GM23338 (cell line): ENCODE measurements at regions not wholly inside any gene's neighbourhood (a gene's known extent, or its start where the extent isn't known, plus 50 kb on each side); places are given as distances from the start of the nearest gene placed in this dataset.

Experiments used
- ATAC-seq: fragments of 200-7000 bp; cut with Tn5 transposase; 3 replicates; pipeline ENCODE4 v1.9.1; 2020
- DNase-seq: peaks from one replicate; pipeline ENCODE4 v3.0.0-alpha.2; 2015; ENCODE audit warnings: low spot score
- H2AFZ ChIP-seq: fragments of 200-600 bp; sonication (generic); 2 replicates; pipeline ENCODE4 v1.8.0; 2016; ENCODE audit warnings: antibody characterized with exemption, mild to moderate bottlenecking, moderate library complexity
- H3F3A ChIP-seq: fragments of 200-600 bp; sonication (generic); replicated peaks from 2 replicates; pipeline ENCODE4 v1.8.0; 2017; ENCODE audit warnings: antibody characterized with exemption, mixed run types, low read depth
- H3K27ac ChIP-seq: fragments of 200-600 bp; sonication (generic); 2 replicates; pipeline ENCODE4 v1.6.1; 2016; ENCODE audit warnings: low read depth
- H3K27me3 ChIP-seq: fragments of 200-600 bp; sonication (generic); 2 replicates; pipeline ENCODE4 v1.8.0; 2016; ENCODE audit warnings: mild to moderate bottlenecking, mixed run types, moderate library complexity; ENCODE audit not compliant: insufficient read depth
- H3K36me3 ChIP-seq: fragments of 200-600 bp; sonication (generic); 2 replicates; pipeline ENCODE4 v1.8.0; 2016; ENCODE audit warnings: mild to moderate bottlenecking; ENCODE audit not compliant: insufficient read depth
- H3K4me1 ChIP-seq: fragments of 200-600 bp; sonication (generic); 2 replicates; pipeline ENCODE4 v1.8.0; 2016; ENCODE audit warnings: mild to moderate bottlenecking, moderate library complexity; ENCODE audit not compliant: insufficient read depth
- H3K4me2 ChIP-seq: fragments of 200-600 bp; sonication (generic); 2 replicates; pipeline ENCODE4 v1.7.1; 2017; ENCODE audit warnings: mixed run types
- H3K4me3 ChIP-seq: fragments of 200-600 bp; sonication (generic); 2 replicates; pipeline ENCODE4 v1.6.1; 2016; ENCODE audit warnings: mixed run types
- H3K79me2 ChIP-seq: fragments of 200-600 bp; sonication (generic); replicated peaks from 2 replicates; pipeline ENCODE4 v1.8.0; 2017; ENCODE audit warnings: mild to moderate bottlenecking; ENCODE audit not compliant: insufficient read depth
- H3K9me2 ChIP-seq: fragments of 200-600 bp; sonication (generic); 2 replicates; pipeline ENCODE4 v1.8.0; 2017; ENCODE audit not compliant: insufficient read depth
- H4K20me1 ChIP-seq: fragments of 200-600 bp; sonication (generic); replicated peaks from 2 replicates; pipeline ENCODE4 v1.8.0; 2017; ENCODE audit warnings: mild to moderate bottlenecking; ENCODE audit not compliant: insufficient read depth
- H3K27ac Mint-ChIP-seq: 2 replicates; pipeline ENCODE4 v1.8.0; 2020; ENCODE audit warnings: inconsistent platforms, mild to moderate bottlenecking, moderate library complexity, mixed read lengths
- H3K27me3 Mint-ChIP-seq: 3 replicates; pipeline ENCODE4 v1.8.0; 2022; ENCODE audit warnings: low read depth, mild to moderate bottlenecking, moderate library complexity, mixed read lengths, inconsistent platforms; ENCODE audit not compliant: insufficient read depth, poor library complexity
- H3K36me3 Mint-ChIP-seq: 3 replicates; pipeline ENCODE4 v1.8.0; 2021; ENCODE audit warnings: low read depth, mild to moderate bottlenecking, inconsistent platforms, moderate library complexity, mixed read lengths
- H3K4me1 Mint-ChIP-seq: 3 replicates; pipeline ENCODE4 v1.8.0; 2020; ENCODE audit warnings: mild to moderate bottlenecking, inconsistent platforms, mixed read lengths
- H3K4me3 Mint-ChIP-seq: 3 replicates; pipeline ENCODE4 v1.8.0; 2021; ENCODE audit warnings: moderate library complexity, mild to moderate bottlenecking, inconsistent platforms, mixed read lengths
- H3K9me3 Mint-ChIP-seq: 3 replicates; pipeline ENCODE4 v1.8.0; 2020; ENCODE audit warnings: moderate library complexity, mild to moderate bottlenecking, inconsistent platforms, mixed read lengths
- CREB1 ChIP-seq: fragments of 250-450 bp; sonication (Bioruptor Pico); IDR thresholded peaks from 2 replicates; pipeline ENCODE4 v1.5.0; 2020; ENCODE audit warnings: low read depth, mild to moderate bottlenecking, moderate library complexity
- EZH2 ChIP-seq: fragments of 200-600 bp; sonication (generic); IDR thresholded peaks from one replicate; pipeline ENCODE4 v1.8.0; 2017; ENCODE audit warnings: antibody characterized with exemption, mild to moderate bottlenecking, low read depth; ENCODE audit not compliant: unreplicated experiment
- EZH2phosphoT487 ChIP-seq: fragments of 200-600 bp; sonication (generic); IDR thresholded peaks from one replicate; pipeline ENCODE4 v1.8.1; 2018; ENCODE audit warnings: antibody characterized with exemption; ENCODE audit not compliant: unreplicated experiment
- JUNB ChIP-seq: IDR thresholded peaks from one replicate; pipeline ENCODE4 v1.6.1; 2016; ENCODE audit warnings: antibody characterized with exemption; ENCODE audit not compliant: unreplicated experiment
- NANOG ChIP-seq: IDR thresholded peaks from 2 replicates; pipeline ENCODE4 v1.6.1; 2016; ENCODE audit warnings: antibody characterized with exemption, borderline replicate concordance
- POLR2AphosphoS5 ChIP-seq: IDR thresholded peaks from 2 replicates; pipeline ENCODE4 v1.6.1; 2016; ENCODE audit warnings: antibody characterized with exemption, low read depth
- STAT1 ChIP-seq: IDR thresholded peaks from one replicate; pipeline ENCODE4 v1.6.1; 2016; ENCODE audit warnings: antibody characterized with exemption; ENCODE audit not compliant: unreplicated experiment
- ZNF114 ChIP-seq: fragments of 250-450 bp; sonication (Bioruptor Pico); IDR thresholded peaks from 2 replicates; pipeline ENCODE4 v1.5.0; 2020; ENCODE audit warnings: mild to moderate bottlenecking, moderate library complexity
- ZNF331 ChIP-seq: fragments of 250-450 bp; sonication (Bioruptor Pico); IDR thresholded peaks from 2 replicates; pipeline ENCODE4 v1.5.0; 2020; ENCODE audit warnings: low read depth, mild to moderate bottlenecking, moderate library complexity
- TF ChIP-seq, protein P1 (sequence below): IDR thresholded peaks from one replicate; pipeline ENCODE4 v1.6.1; 2018; ENCODE audit warnings: antibody characterized with exemption; ENCODE audit not compliant: unreplicated experiment
- TF ChIP-seq, protein P2 (sequence below), 2 experiments: fragments of 200-600 bp in 1 of 2; sonication (generic) in 1 of 2; conservative IDR thresholded peaks; 2 replicates each; pipeline versions ENCODE4 v1.5.1 to v1.6.1; 2016 to 2017; ENCODE audit warnings: antibody characterized with exemption in 2 of 2, low read depth in 2 of 2, mild to moderate bottlenecking in 2 of 2, moderate library complexity in 1 of 2
- TF ChIP-seq, protein P3 (sequence below): fragments of 250-450 bp; sonication (Bioruptor Pico); IDR thresholded peaks from 2 replicates; pipeline ENCODE4 v1.5.0; 2020; ENCODE audit warnings: mild to moderate bottlenecking, moderate library complexity
- TF ChIP-seq, protein P4 (sequence below): IDR thresholded peaks from 2 replicates; pipeline ENCODE4 v1.6.1; 2016; ENCODE audit warnings: antibody characterized with exemption

DNA sequence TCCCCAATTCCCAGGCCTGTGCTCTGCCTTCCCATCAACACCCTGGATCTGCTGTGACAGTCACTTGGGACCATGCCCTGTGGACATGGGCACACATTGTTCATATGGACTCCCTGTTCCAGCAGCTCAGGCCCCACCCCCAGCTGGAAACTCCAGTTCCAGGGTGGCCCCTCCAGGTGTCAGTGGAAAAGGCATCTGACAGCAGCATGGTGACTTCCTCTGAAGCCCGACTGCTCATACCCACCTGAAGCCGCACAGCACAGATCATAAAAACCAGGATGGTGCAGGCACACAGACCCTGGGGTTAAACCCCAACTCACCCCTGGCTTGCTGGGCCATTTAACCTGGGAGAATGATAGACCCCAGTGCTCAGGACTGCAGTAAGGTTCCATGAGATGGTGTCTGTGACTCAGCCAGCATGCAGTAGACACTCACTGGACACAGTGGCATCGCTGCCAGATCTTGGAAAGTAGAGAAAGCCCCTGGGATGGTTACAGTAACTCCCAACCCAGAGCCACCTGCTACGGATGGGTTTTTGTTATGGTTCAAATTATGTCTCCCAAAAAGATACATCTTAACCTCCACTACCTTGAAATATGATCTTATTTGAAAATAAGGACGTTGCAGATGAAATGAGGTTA, 72.6 kb upstream of the NANOS1 start:
- H3K9me2 ChIP-seq = no peaks in the 10 kb centered on the region
- no peaks in the 10 kb centered on the region for H3K36me3 ChIP-seq
- peaks cover 8% of the 10 kb centered on the region for H3K4me1 Mint-ChIP-seq
- no peaks in the 10 kb centered on the region for H4K20me1 ChIP-seq
- no peaks in the 10 kb centered on the region for H3K27me3 ChIP-seq
- no peak for ATAC-seq
- H3K4me3 Mint-ChIP-seq = no peak overlapping the region
- H2AFZ ChIP-seq = no peak overlapping the region
- H3K4me3 ChIP-seq = no peak overlapping the region
- no peaks in the 10 kb centered on the region for H3K36me3 Mint-ChIP-seq
- TF ChIP-seq STAT1 (no peak), NANOG (no peak), CREB1 (CRISPR knock-in tag) (no peak), EZH2phosphoT487 (no peak), JUNB (no peak), ZNF331 (no peak), POLR2AphosphoS5 (no peak), ZNF114 (CRISPR knock-in tag) (no peak), EZH2 (no peak)
- TF ChIP-seq, protein P1, sequence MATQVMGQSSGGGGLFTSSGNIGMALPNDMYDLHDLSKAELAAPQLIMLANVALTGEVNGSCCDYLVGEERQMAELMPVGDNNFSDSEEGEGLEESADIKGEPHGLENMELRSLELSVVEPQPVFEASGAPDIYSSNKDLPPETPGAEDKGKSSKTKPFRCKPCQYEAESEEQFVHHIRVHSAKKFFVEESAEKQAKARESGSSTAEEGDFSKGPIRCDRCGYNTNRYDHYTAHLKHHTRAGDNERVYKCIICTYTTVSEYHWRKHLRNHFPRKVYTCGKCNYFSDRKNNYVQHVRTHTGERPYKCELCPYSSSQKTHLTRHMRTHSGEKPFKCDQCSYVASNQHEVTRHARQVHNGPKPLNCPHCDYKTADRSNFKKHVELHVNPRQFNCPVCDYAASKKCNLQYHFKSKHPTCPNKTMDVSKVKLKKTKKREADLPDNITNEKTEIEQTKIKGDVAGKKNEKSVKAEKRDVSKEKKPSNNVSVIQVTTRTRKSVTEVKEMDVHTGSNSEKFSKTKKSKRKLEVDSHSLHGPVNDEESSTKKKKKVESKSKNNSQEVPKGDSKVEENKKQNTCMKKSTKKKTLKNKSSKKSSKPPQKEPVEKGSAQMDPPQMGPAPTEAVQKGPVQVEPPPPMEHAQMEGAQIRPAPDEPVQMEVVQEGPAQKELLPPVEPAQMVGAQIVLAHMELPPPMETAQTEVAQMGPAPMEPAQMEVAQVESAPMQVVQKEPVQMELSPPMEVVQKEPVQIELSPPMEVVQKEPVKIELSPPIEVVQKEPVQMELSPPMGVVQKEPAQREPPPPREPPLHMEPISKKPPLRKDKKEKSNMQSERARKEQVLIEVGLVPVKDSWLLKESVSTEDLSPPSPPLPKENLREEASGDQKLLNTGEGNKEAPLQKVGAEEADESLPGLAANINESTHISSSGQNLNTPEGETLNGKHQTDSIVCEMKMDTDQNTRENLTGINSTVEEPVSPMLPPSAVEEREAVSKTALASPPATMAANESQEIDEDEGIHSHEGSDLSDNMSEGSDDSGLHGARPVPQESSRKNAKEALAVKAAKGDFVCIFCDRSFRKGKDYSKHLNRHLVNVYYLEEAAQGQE = no peak
- TF ChIP-seq, protein P2, sequence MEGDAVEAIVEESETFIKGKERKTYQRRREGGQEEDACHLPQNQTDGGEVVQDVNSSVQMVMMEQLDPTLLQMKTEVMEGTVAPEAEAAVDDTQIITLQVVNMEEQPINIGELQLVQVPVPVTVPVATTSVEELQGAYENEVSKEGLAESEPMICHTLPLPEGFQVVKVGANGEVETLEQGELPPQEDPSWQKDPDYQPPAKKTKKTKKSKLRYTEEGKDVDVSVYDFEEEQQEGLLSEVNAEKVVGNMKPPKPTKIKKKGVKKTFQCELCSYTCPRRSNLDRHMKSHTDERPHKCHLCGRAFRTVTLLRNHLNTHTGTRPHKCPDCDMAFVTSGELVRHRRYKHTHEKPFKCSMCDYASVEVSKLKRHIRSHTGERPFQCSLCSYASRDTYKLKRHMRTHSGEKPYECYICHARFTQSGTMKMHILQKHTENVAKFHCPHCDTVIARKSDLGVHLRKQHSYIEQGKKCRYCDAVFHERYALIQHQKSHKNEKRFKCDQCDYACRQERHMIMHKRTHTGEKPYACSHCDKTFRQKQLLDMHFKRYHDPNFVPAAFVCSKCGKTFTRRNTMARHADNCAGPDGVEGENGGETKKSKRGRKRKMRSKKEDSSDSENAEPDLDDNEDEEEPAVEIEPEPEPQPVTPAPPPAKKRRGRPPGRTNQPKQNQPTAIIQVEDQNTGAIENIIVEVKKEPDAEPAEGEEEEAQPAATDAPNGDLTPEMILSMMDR (conservative IDR thresholded peaks at IDR 0.05; ENCODE audit: low read depth in 2 of 2) = no peak
- TF ChIP-seq, protein P3, sequence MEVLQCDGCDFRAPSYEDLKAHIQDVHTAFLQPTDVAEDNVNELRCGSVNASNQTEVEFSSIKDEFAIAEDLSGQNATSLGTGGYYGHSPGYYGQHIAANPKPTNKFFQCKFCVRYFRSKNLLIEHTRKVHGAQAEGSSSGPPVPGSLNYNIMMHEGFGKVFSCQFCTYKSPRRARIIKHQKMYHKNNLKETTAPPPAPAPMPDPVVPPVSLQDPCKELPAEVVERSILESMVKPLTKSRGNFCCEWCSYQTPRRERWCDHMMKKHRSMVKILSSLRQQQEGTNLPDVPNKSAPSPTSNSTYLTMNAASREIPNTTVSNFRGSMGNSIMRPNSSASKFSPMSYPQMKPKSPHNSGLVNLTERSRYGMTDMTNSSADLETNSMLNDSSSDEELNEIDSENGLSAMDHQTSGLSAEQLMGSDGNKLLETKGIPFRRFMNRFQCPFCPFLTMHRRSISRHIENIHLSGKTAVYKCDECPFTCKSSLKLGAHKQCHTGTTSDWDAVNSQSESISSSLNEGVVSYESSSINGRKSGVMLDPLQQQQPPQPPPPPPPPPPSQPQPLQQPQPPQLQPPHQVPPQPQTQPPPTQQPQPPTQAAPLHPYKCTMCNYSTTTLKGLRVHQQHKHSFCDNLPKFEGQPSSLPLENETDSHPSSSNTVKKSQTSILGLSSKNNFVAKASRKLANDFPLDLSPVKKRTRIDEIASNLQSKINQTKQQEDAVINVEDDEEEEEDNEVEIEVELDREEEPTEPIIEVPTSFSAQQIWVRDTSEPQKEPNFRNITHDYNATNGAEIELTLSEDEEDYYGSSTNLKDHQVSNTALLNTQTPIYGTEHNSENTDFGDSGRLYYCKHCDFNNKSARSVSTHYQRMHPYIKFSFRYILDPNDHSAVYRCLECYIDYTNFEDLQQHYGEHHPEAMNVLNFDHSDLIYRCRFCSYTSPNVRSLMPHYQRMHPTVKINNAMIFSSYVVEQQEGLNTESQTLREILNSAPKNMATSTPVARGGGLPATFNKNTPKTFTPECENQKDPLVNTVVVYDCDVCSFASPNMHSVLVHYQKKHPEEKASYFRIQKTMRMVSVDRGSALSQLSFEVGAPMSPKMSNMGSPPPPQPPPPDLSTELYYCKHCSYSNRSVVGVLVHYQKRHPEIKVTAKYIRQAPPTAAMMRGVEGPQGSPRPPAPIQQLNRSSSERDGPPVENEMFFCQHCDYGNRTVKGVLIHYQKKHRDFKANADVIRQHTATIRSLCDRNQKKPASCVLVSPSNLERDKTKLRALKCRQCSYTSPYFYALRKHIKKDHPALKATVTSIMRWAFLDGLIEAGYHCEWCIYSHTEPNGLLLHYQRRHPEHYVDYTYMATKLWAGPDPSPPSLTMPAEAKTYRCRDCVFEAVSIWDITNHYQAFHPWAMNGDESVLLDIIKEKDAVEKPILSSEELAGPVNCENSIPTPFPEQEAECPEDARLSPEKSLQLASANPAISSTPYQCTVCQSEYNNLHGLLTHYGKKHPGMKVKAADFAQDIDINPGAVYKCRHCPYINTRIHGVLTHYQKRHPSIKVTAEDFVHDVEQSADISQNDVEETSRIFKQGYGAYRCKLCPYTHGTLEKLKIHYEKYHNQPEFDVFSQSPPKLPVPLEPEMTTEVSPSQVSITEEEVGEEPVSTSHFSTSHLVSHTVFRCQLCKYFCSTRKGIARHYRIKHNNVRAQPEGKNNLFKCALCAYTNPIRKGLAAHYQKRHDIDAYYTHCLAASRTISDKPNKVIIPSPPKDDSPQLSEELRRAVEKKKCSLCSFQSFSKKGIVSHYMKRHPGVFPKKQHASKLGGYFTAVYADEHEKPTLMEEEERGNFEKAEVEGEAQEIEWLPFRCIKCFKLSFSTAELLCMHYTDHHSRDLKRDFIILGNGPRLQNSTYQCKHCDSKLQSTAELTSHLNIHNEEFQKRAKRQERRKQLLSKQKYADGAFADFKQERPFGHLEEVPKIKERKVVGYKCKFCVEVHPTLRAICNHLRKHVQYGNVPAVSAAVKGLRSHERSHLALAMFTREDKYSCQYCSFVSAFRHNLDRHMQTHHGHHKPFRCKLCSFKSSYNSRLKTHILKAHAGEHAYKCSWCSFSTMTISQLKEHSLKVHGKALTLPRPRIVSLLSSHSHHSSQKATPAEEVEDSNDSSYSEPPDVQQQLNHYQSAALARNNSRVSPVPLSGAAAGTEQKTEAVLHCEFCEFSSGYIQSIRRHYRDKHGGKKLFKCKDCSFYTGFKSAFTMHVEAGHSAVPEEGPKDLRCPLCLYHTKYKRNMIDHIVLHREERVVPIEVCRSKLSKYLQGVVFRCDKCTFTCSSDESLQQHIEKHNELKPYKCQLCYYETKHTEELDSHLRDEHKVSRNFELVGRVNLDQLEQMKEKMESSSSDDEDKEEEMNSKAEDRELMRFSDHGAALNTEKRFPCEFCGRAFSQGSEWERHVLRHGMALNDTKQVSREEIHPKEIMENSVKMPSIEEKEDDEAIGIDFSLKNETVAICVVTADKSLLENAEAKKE (CRISPR knock-in tag) = no peak
- TF ChIP-seq, protein P4, sequence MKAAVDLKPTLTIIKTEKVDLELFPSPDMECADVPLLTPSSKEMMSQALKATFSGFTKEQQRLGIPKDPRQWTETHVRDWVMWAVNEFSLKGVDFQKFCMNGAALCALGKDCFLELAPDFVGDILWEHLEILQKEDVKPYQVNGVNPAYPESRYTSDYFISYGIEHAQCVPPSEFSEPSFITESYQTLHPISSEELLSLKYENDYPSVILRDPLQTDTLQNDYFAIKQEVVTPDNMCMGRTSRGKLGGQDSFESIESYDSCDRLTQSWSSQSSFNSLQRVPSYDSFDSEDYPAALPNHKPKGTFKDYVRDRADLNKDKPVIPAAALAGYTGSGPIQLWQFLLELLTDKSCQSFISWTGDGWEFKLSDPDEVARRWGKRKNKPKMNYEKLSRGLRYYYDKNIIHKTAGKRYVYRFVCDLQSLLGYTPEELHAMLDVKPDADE = no peak
- no peaks in the 10 kb centered on the region for H3F3A ChIP-seq
- H3K27ac Mint-ChIP-seq = no peak overlapping the region; the same call in 1 of the 2 replicates
- no peak overlapping the region for H3K27ac ChIP-seq
- peaks cover 3% of the 10 kb centered on the region for H3K27me3 Mint-ChIP-seq
- H3K9me3 Mint-ChIP-seq = no peaks in the 10 kb centered on the region
- H3K4me1 ChIP-seq = no peaks in the 10 kb centered on the region
- no peaks in the 10 kb centered on the region for H3K79me2 ChIP-seq
- no peak for DNase-seq
- H3K4me2 ChIP-seq = no peak overlapping the region
